AG04449 (cell line): ENCODE measurements at regions not wholly inside any gene's neighbourhood (a gene's known extent, or its start where the extent isn't known, plus 50 kb on each side); places are given as distances from the start of the nearest gene placed in this dataset.
"Not testable (repeated sequence)": the region's sequence is repeated elsewhere in the genome, so short reads cannot be mapped to it uniquely, and the experiment has no call there.

Source experiments
- CTCF ChIA-PET: fragments of 350-600 bp; formaldehyde crosslinking; extraction: SDS; loops from one replicate; lab custom pipeline; 2021; ENCODE audit warnings: antibody characterized with exemption; lab: Yijun Ruan, JAX
- POLR2A ChIA-PET: fragments of 400-600, 350-600 bp; formaldehyde crosslinking; extraction: SDS; loops from one replicate; lab custom pipeline; 2020; ENCODE audit warnings: antibody characterized with exemption, inconsistent platforms; lab: Yijun Ruan, JAX
- DNase-seq: peaks from one replicate; pipeline ENCODE4 v3.0.0-alpha.2; 2010; ENCODE audit warnings: low read depth, low spot score
- H3K4me3 ChIP-seq: 2 replicates; pipeline ENCODE4 v1.5.1; 2011; ENCODE audit warnings: low read depth, mild to moderate bottlenecking, control low read depth, low read length
- CTCF ChIP-seq: IDR thresholded peaks from one replicate; pipeline ENCODE4 v1.5.1; 2011; ENCODE audit warnings: mild to moderate bottlenecking, moderate library complexity, low read length, control low read depth, inconsistent platforms; ENCODE audit not compliant: insufficient read depth; ENCODE audit errors: missing control alignments

GRCh38 chr13:86464193-86464592, 665.0 kb upstream of the SLITRK6 start:
- DNase-seq, result no peak
- no peak overlapping the region for H3K4me3 ChIP-seq
- ChIA-PET POLR2A (no interaction called here), CTCF (no interaction called here)
- no peak for TF ChIP-seq CTCF

- no peak for DNase-seq
- CTCF ChIA-PET, result no interaction called here
- POLR2A ChIA-PET, result no interaction called here
Observed at GRCh38 chr13:86474971-86475370, 675.8 kb upstream of the SLITRK6 start.

DNA sequence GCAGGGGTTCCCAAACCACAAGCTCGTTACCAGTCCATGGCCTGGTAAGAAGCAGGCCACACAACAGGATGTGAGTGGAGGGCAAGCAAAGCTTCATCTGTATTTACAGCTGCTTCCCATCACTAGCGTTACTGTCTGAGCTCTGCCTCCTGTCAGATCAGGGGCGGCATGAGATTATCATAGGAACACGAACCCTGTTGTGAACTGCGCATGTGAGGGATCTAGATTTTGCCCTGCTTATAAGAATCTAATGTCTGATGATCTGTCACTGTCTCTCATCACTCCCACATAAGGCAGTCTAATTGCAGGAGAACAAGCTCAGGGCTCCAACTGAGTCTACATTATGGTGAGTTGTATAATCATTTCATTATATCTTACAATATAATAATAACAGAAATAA, 677.4 kb upstream of the SLITRK6 start:
- H3K4me3 ChIP-seq, result no peak overlapping the region
- POLR2A ChIA-PET, result no interaction called here
- no peak for TF ChIP-seq CTCF
- DNase-seq, result no peak
- CTCF ChIA-PET, result no interaction called here

More at GRCh38 chr13:86474971-86475370, 675.8 kb upstream of the SLITRK6 start:
- no peak for TF ChIP-seq CTCF
- H3K4me3 ChIP-seq, result no peak overlapping the region

DNA sequence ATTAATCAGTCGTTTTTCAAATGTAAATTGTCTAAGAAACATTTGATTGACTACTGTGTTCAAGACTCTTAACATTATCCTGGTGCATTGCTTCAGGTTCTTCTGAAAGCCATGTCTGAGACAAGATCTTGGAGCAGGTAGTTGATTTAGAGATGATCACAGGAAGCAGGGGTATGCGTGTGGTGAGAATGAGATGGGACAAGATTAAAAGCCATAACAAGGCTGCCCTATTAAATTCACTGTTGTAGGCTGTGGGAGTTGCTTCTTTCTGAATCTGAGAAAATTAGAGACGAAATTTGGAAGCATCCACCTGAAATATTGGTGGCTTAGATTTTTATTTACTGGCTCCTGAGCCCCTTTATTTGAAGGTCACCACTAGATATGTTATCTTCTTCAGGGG, 687.4 kb upstream of the SLITRK6 start:
- ChIA-PET POLR2A (no interaction called here), CTCF (no interaction called here)
- H3K4me3 ChIP-seq, result no peak overlapping the region
- DNase-seq, result no peak
- no peak for TF ChIP-seq CTCF

DNA sequence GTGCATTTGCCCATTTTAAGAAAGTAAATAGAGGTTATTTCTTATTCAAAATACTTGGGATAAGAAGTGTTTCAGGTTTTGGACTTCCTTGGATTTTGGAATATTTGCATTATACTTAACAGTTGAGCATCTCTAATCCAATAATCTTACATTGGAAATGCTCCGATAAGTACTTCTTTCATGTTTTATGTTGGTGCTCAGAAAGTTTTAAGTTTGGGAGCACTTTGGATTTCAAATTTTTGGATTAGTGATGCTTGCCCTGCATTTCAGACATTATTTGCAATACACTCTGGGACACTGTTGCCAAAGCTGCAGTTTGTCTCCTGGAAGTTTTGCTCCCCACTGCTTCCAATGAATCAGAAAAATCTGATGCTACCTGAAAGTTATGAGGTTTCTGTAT, 691.9 kb upstream of the SLITRK6 start:
- no peak for TF ChIP-seq CTCF
- ChIA-PET CTCF (no interaction called here), POLR2A (no interaction called here)
- H3K4me3 ChIP-seq, result no peak overlapping the region
- DNase-seq, result no peak

DNA sequence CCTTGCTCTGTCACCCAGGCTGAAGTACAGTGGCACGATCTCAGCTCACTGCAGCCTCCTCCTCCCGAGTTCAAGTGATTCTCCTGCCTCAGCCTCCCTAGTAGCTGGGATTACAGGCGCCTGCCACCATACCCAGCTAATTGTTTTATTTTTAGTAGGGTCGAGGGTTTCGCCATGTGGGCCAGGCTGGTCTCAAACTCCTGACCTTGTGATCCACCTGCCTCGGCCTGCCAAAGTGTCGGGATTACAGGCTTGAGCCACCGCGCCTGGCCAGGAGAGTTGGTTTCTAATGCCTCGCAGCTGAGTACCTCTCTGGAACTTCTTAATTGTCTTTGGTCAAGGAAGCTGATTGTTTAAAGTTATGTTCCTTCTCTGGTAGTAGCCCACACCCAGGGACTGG, 702.7 kb upstream of the SLITRK6 start:
- DNase-seq, H3K4me3 ChIP-seq, POLR2A ChIA-PET, CTCF ChIA-PET: not testable (repeated sequence)

DNA sequence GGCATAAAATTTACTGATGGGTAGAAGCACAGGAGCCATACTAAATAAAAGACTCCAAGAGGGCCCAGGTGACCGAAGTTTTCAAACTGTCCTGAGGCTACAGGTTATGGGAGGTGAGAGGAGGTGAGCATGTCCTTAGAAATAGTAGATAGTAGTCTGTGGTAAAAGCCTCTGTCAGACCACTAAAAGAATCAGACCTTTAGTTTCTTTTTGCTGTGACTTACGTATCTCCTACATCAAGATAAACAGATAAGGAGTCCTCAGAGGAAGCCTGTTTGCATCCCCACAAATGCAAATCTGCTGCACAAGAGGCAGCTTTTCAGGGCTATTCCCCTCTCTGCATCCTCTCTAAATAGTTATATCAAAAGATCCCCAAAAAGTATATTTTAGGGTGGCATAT, 711.6 kb upstream of the SLITRK6 start:
- ChIA-PET CTCF (no interaction called here), POLR2A (no interaction called here)
- no peak for DNase-seq
- no peak overlapping the region for H3K4me3 ChIP-seq
- no peak for TF ChIP-seq CTCF
